ENCODE measurements at regions not wholly inside any gene's neighbourhood (a gene's known extent, or its start where the extent isn't known, plus 50 kb on each side); places are given as distances from the start of the nearest gene placed in this dataset.

GRCh38 chr3:148083526-148084182, 614.0 kb upstream of the AGTR1 start:
- no peak for DNase-seq (ENCODE audit: low spot score in 2 of 2)
- WGBS, 2 donors, result 59 to 61% methylated on average over 8 of the region's 8 CpGs

GRCh38 chr3:148084931-148085330, 612.8 kb upstream of the AGTR1 start:
- WGBS, 2 donors, result 67 to 75% methylated on average over 4 of the region's 4 CpGs
- peaks cover 0 to 8% (median 0%) of the 10 kb centered on the region in 4 donors for H3K4me1 ChIP-seq
- TF ChIP-seq CTCF (IDR thresholded peaks at IDR 0.05), result no peak
- TF ChIP-seq POLR2A (IDR thresholded peaks at IDR 0.05), result no peak
- no peak for TF ChIP-seq EP300 (IDR thresholded peaks at IDR 0.05)
- no peak for DNase-seq (ENCODE audit: low spot score in 2 of 2)
- H3K9me3 ChIP-seq, result no peaks in the 10 kb centered on the region
- no peak overlapping the region for H3K27ac ChIP-seq
- no peaks in the 10 kb centered on the region for H3K27me3 ChIP-seq
- no peaks in the 10 kb centered on the region for H3K36me3 ChIP-seq
- no peak overlapping the region for H3K4me3 ChIP-seq

More at GRCh38 chr3:148083526-148084182, 614.0 kb upstream of the AGTR1 start:
- TF ChIP-seq EP300 (IDR thresholded peaks at IDR 0.05), result no peak
- no peak for TF ChIP-seq POLR2A (IDR thresholded peaks at IDR 0.05)
- no peak for TF ChIP-seq CTCF (IDR thresholded peaks at IDR 0.05)
- Histone ChIP-seq H3K27me3 (no peaks in the 10 kb centered on the region), H3K4me3 (no peak overlapping the region), H3K36me3 (no peaks in the 10 kb centered on the region), H3K27ac (no peak overlapping the region), H3K4me1 (peaks cover 0 to 13% (median 0%) of the 10 kb centered on the region in 4 donors), H3K9me3 (no peaks in the 10 kb centered on the region)

GRCh38 chr3:148087601-148088371, 609.9 kb upstream of the AGTR1 start:
- Histone ChIP-seq H3K9me3 (no peaks in the 10 kb centered on the region), H3K36me3 (no peaks in the 10 kb centered on the region), H3K27ac (no peak overlapping the region), H3K27me3 (no peaks in the 10 kb centered on the region), H3K4me3 (no peak overlapping the region), H3K4me1 (peaks cover 0 to 8% (median 0%) of the 10 kb centered on the region in 4 donors)
- no peak for TF ChIP-seq POLR2A (IDR thresholded peaks at IDR 0.05)
- TF ChIP-seq EP300 (IDR thresholded peaks at IDR 0.05), result no peak
- TF ChIP-seq CTCF (IDR thresholded peaks at IDR 0.05), result no peak
- no peak for DNase-seq (ENCODE audit: low spot score in 2 of 2)
- WGBS, 2 donors, result 91 to 92% methylated on average over 6 of the region's 6 CpGs

GRCh38 chr3:148089171-148089570, 608.5 kb upstream of the AGTR1 start:
- Histone ChIP-seq H3K9me3 (no peaks in the 10 kb centered on the region), H3K27me3 (no peaks in the 10 kb centered on the region), H3K4me3 (no peak overlapping the region), H3K27ac (no peak overlapping the region), H3K4me1 (no peaks in the 10 kb centered on the region), H3K36me3 (no peaks in the 10 kb centered on the region)
- TF ChIP-seq EP300 (IDR thresholded peaks at IDR 0.05) (no peak), POLR2A (IDR thresholded peaks at IDR 0.05) (no peak), CTCF (IDR thresholded peaks at IDR 0.05) (no peak)
- no peak for DNase-seq (ENCODE audit: low spot score in 2 of 2)

GRCh38 chr3:148090156-148090555, 607.5 kb upstream of the AGTR1 start:
- Histone ChIP-seq H3K4me3 (no peak overlapping the region), H3K9me3 (no peaks in the 10 kb centered on the region), H3K4me1 (no peaks in the 10 kb centered on the region), H3K27me3 (no peaks in the 10 kb centered on the region), H3K27ac (no peak overlapping the region), H3K36me3 (no peaks in the 10 kb centered on the region)
- 81 to 83% methylated on average over 2 of the region's 2 CpGs for WGBS, 2 donors
- TF ChIP-seq EP300 (IDR thresholded peaks at IDR 0.05) (no peak), POLR2A (IDR thresholded peaks at IDR 0.05) (no peak), CTCF (IDR thresholded peaks at IDR 0.05) (no peak)
- DNase-seq (ENCODE audit: low spot score in 2 of 2), result no peak
